Osteoblast (primary cell): ENCODE measurements at regions not wholly inside any gene's neighbourhood (a gene's known extent, or its start where the extent isn't known, plus 50 kb on each side); places are given as distances from the start of the nearest gene placed in this dataset.

Experiments used
- DNase-seq: peaks from one replicate; pipeline ENCODE4 v3.0.0; 2011; ENCODE audit warnings: low spot score, mixed read lengths; ENCODE audit not compliant: insufficient read length; ENCODE audit errors: missing footprints
- H2AFZ ChIP-seq: 2 replicates; pipeline ENCODE4 v1.6.0; 2011; ENCODE audit warnings: mild to moderate bottlenecking, low read length
- H3K27ac ChIP-seq: 2 replicates; pipeline ENCODE4 v1.5.1; 2011; ENCODE audit warnings: mild to moderate bottlenecking, low read depth, low read length, moderate library complexity
- H3K27me3 ChIP-seq: 2 replicates; pipeline ENCODE4 v1.6.0; 2012; ENCODE audit warnings: mild to moderate bottlenecking, control low read depth, inconsistent platforms, low read length, moderate library complexity; ENCODE audit not compliant: insufficient read depth
- H3K36me3 ChIP-seq: 2 replicates; pipeline ENCODE4 v1.5.1; 2011; ENCODE audit warnings: mild to moderate bottlenecking, low read length, control low read depth, moderate library complexity; ENCODE audit not compliant: insufficient read depth
- H3K4me1 ChIP-seq: 2 replicates; pipeline ENCODE4 v1.5.1; 2011; ENCODE audit warnings: mild to moderate bottlenecking, low read length, control low read depth, moderate library complexity; ENCODE audit not compliant: insufficient read depth
- H3K4me2 ChIP-seq: 2 replicates; pipeline ENCODE4 v1.6.0; 2011; ENCODE audit warnings: mild to moderate bottlenecking, low read length; ENCODE audit not compliant: insufficient read depth
- H3K4me3 ChIP-seq: fragments of 200-600 bp; sonication (generic); 3 replicates; pipeline ENCODE4 v1.5.1; 2012; ENCODE audit warnings: mild to moderate bottlenecking, low read length, inconsistent platforms; ENCODE audit not compliant: insufficient read depth
- H3K79me2 ChIP-seq: 2 replicates; pipeline ENCODE4 v1.6.0; 2012; ENCODE audit warnings: mild to moderate bottlenecking, low read length, control low read depth, inconsistent platforms; ENCODE audit not compliant: insufficient read depth
- H3K9me3 ChIP-seq: 2 replicates; pipeline ENCODE4 v1.5.1; 2011; ENCODE audit warnings: low read depth, low read length, control low read depth
- H4K20me1 ChIP-seq: 2 replicates; pipeline ENCODE4 v1.6.0; 2012; ENCODE audit warnings: mild to moderate bottlenecking, low read length, control low read depth; ENCODE audit not compliant: insufficient read depth
- TF ChIP-seq, protein P1 (sequence below): IDR thresholded peaks from 2 replicates; pipeline ENCODE4 v1.5.1; 2011; ENCODE audit warnings: mild to moderate bottlenecking, low read depth, low read length, moderate library complexity; ENCODE audit errors: extremely low read depth

- Histone ChIP-seq H4K20me1 (no peaks in the 10 kb centered on the region), H3K27ac (peak overlapping the region; percentile 94), H3K4me1 (peaks cover 18% of the 10 kb centered on the region), H3K27me3 (no peaks in the 10 kb centered on the region), H3K79me2 (no peaks in the 10 kb centered on the region), H3K9me3 (no peaks in the 10 kb centered on the region), H3K4me3 (peak overlapping the region; percentile 45), H2AFZ (no peak overlapping the region), H3K36me3 (no peaks in the 10 kb centered on the region), H3K4me2 (peak overlapping the region; percentile 79)
- DNase-seq = no peak
- TF ChIP-seq, protein P1, sequence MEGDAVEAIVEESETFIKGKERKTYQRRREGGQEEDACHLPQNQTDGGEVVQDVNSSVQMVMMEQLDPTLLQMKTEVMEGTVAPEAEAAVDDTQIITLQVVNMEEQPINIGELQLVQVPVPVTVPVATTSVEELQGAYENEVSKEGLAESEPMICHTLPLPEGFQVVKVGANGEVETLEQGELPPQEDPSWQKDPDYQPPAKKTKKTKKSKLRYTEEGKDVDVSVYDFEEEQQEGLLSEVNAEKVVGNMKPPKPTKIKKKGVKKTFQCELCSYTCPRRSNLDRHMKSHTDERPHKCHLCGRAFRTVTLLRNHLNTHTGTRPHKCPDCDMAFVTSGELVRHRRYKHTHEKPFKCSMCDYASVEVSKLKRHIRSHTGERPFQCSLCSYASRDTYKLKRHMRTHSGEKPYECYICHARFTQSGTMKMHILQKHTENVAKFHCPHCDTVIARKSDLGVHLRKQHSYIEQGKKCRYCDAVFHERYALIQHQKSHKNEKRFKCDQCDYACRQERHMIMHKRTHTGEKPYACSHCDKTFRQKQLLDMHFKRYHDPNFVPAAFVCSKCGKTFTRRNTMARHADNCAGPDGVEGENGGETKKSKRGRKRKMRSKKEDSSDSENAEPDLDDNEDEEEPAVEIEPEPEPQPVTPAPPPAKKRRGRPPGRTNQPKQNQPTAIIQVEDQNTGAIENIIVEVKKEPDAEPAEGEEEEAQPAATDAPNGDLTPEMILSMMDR = no peak
These were observed 323.4 kb downstream of the PSAT1 start for GRCh38 chr9:78620303-78620702.

GRCh38 chr9:78620764-78621163, 323.8 kb downstream of the PSAT1 start:
- no peaks in the 10 kb centered on the region for H3K9me3 ChIP-seq
- peak; percentile 93 for DNase-seq
- peak overlapping the region; percentile 69 for H2AFZ ChIP-seq
- no peaks in the 10 kb centered on the region for H3K79me2 ChIP-seq
- H3K4me3 ChIP-seq = peak overlapping the region; percentile 53
- H3K27me3 ChIP-seq = no peaks in the 10 kb centered on the region
- no peaks in the 10 kb centered on the region for H3K36me3 ChIP-seq
- H3K4me2 ChIP-seq = peak overlapping the region; percentile 79
- H3K27ac ChIP-seq = peak overlapping the region; percentile 94
- peaks cover 18% of the 10 kb centered on the region for H3K4me1 ChIP-seq
- H4K20me1 ChIP-seq = no peaks in the 10 kb centered on the region
- TF ChIP-seq, protein P1 = no peak

GRCh38 chr9:78622126-78622525, 325.2 kb downstream of the PSAT1 start:
- H3K27me3 ChIP-seq = no peaks in the 10 kb centered on the region
- no peak overlapping the region for H3K4me3 ChIP-seq
- H4K20me1 ChIP-seq = no peaks in the 10 kb centered on the region
- H3K27ac ChIP-seq = no peak overlapping the region
- H2AFZ ChIP-seq = peak overlapping the region; percentile 53
- H3K79me2 ChIP-seq = no peaks in the 10 kb centered on the region
- H3K9me3 ChIP-seq = no peaks in the 10 kb centered on the region
- H3K4me1 ChIP-seq = peaks cover 18% of the 10 kb centered on the region
- H3K4me2 ChIP-seq = no peak overlapping the region
- H3K36me3 ChIP-seq = no peaks in the 10 kb centered on the region
- no peak for DNase-seq
- TF ChIP-seq, protein P1 = no peak

DNA sequence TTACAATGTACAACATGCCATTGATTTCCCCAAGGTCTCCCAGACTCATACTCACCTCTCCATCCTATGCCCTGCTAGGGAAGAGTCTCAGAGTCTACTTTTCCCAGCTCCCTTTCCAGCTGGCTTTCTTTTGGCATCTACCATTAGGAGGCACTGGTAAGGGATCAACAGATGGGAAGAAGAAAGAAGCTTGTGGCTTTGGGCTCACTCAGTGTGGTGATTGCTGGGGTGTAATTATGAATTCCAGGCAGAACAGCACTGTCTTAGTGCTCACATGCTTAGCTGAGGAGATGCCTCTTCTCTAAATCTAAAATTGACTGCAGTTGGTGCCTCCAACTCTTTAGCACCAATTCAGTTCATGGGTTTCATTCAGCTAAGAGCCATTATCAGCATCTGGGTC, 330.0 kb downstream of the PSAT1 start:
- TF ChIP-seq, protein P1 = no peak
- Histone ChIP-seq H3K9me3 (no peaks in the 10 kb centered on the region), H3K27me3 (no peaks in the 10 kb centered on the region), H3K4me1 (no peaks in the 10 kb centered on the region), H3K79me2 (no peaks in the 10 kb centered on the region), H4K20me1 (no peaks in the 10 kb centered on the region), H3K27ac (no peak overlapping the region), H3K36me3 (no peaks in the 10 kb centered on the region), H3K4me2 (no peak overlapping the region), H3K4me3 (no peak overlapping the region), H2AFZ (no peak overlapping the region)
- no peak for DNase-seq
